Aorta (tissue), 5 donors: ENCODE measurements at regions not wholly inside any gene's neighbourhood (a gene's known extent, or its start where the extent isn't known, plus 50 kb on each side); places are given as distances from the start of the nearest gene placed in this dataset.
A peak's percentile ranks its signal among the peaks of the same experiment; 100 is the strongest.

Experiments used
- ATAC-seq: fragments of 200-7000 bp; cut with Tn5 transposase; one replicate; pipeline ENCODE4 v1.9.1; 2022; ENCODE audit warnings: moderate library complexity; ENCODE audit not compliant: low FRiP score
- DNase-seq, 2 donors: peaks; one replicate each; pipeline ENCODE4 v3.0.0-alpha.2; 2020
- H3K27ac ChIP-seq, 2 donors: one replicate each; pipeline ENCODE4 v1.5.1; 2013; ENCODE audit warnings: low read length in 2 of 2, mild to moderate bottlenecking in 2 of 2, moderate library complexity in 2 of 2, control low read depth in 1 of 2, inconsistent platforms in 1 of 2, low read depth in 1 of 2
- H3K27me3 ChIP-seq, 2 donors: one replicate each; pipeline ENCODE4 v1.6.1; 2013; ENCODE audit warnings: control low read depth in 1 of 2, low read length in 1 of 2, mild to moderate bottlenecking in 1 of 2, moderate library complexity in 1 of 2; ENCODE audit not compliant: insufficient read depth in 2 of 2, control insufficient read depth in 1 of 2
- H3K36me3 ChIP-seq, 2 donors: one replicate each; pipeline ENCODE4 v1.6.1; 2013; ENCODE audit warnings: control low read depth in 1 of 2, low read length in 1 of 2, mild to moderate bottlenecking in 1 of 2; ENCODE audit not compliant: insufficient read depth in 2 of 2, control insufficient read depth in 1 of 2
- H3K4me1 ChIP-seq, 2 donors: one replicate each; pipeline ENCODE4 v1.6.1; 2013; ENCODE audit warnings: low read length in 2 of 2, control low read depth in 1 of 2, mild to moderate bottlenecking in 1 of 2, moderate library complexity in 1 of 2; ENCODE audit not compliant: insufficient read depth in 2 of 2, control insufficient read depth in 1 of 2
- H3K4me3 ChIP-seq, 2 donors: one replicate each; pipeline ENCODE4 v1.5.1; 2013; ENCODE audit warnings: low read length in 2 of 2, control low read depth in 1 of 2, mild to moderate bottlenecking in 1 of 2
- H3K9me3 ChIP-seq: one replicate; pipeline ENCODE4 v1.6.1; 2013; ENCODE audit warnings: mild to moderate bottlenecking, low read length; ENCODE audit not compliant: control insufficient read depth
- WGBS, 2 donors: extraction: QIAGEN DNeasy Blood & Tissue Kit; methylation state at CpG; one replicate each; pipeline ENCODE4 v1.1.7; 2013; 5-methylcytosine and 5-hydroxymethylcytosine counted together
- intact Hi-C, 2 donors: fragments of 100-400 bp; cut with DNase I; formaldehyde crosslinking; loops; one replicate each; pipeline versions ENCODE4 v1.14.2 to v1.15.0; 2022
- donor health status: healthy with polysubstance abuse.
- donor health status: Bipolar disorder and iron deficiency.
- donor health status: DM: no; HTN: no; CAD: no.
- donor health status: DM: no; HTN: no; CAD: no.
- donor health status: DM: yes; HTN: yes; CAD: no.

DNA sequence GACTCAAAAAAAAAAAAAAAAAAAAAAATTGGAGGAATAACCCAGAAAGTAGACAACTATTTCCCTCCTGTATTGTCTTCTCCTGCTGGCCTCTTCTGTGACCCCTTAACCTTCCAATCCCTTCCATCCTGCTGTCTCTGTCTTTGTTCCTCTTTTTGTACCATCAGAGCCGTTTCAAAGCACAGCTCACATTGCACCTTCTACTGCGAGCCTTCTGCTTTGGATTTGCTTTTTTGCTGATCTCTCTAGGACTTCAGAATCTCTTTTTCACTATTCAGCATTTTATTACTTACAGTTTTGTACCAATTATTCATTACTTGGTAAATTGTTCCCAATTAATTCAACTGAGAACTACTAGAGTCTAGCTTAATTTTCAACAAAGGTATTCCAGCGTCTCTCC lies 284.0 kb upstream of the TBL1XR1 start:
- Histone ChIP-seq H3K36me3 (no peaks in the 10 kb centered on the region), H3K9me3 (no peaks in the 10 kb centered on the region), H3K27ac (peak overlapping the region in 1 of 2 donors; percentile 19), H3K4me3 (no peak overlapping the region), H3K4me1 (peaks cover 3 to 5% of the 10 kb centered on the region in 2 donors), H3K27me3 (no peaks in the 10 kb centered on the region)
- ATAC-seq (no peak), DNase-seq (no peak)
- intact Hi-C loops, result loop anchor here in 1 of 2 donors (10.0 kb wide), 1 partner anchor 113 kb away; no protein-coding TSS in a partner anchor
- 81 to 89% methylated on average over 3 of the region's 3 CpGs for WGBS, 2 donors

- Histone ChIP-seq H3K27ac (no peak overlapping the region), H3K36me3 (no peaks in the 10 kb centered on the region), H3K4me3 (no peak overlapping the region), H3K27me3 (no peaks in the 10 kb centered on the region), H3K9me3 (no peaks in the 10 kb centered on the region), H3K4me1 (peaks cover 3 to 5% of the 10 kb centered on the region in 2 donors)
- intact Hi-C loops, result loop anchor here in 1 of 2 donors (10.0 kb wide), 1 partner anchor 113 kb away; no protein-coding TSS in a partner anchor
- DNase-seq, result peak in 1 of 2 donors; percentile 57
- ATAC-seq, result no peak
- whole genome bisulfite sequencing, 2 donors, result 5 to 7% methylated on average over 6 of the region's 6 CpGs
These were observed 284.9 kb upstream of the TBL1XR1 start for GRCh38 chr3:177482048-177482691.

- no peaks in the 10 kb centered on the region for H3K9me3 ChIP-seq
- no peak overlapping the region for H3K4me3 ChIP-seq
- no peaks in the 10 kb centered on the region for H3K27me3 ChIP-seq
- ATAC-seq (no peak), DNase-seq (no peak)
- peaks cover 0 to 5% of the 10 kb centered on the region in 2 donors for H3K4me1 ChIP-seq
- no peaks in the 10 kb centered on the region for H3K36me3 ChIP-seq
- intact Hi-C loops, result loop anchor here in 1 of 2 donors (10.0 kb wide), 1 partner anchor 111 kb away; no protein-coding TSS in a partner anchor
- WGBS, 2 donors, result 80 to 84% methylated on average over 4 of the region's 4 CpGs
- peak overlapping the region in 1 of 2 donors; percentile 22 for H3K27ac ChIP-seq
These were observed 286.1 kb upstream of the TBL1XR1 start for GRCh38 chr3:177483182-177483967.

DNA sequence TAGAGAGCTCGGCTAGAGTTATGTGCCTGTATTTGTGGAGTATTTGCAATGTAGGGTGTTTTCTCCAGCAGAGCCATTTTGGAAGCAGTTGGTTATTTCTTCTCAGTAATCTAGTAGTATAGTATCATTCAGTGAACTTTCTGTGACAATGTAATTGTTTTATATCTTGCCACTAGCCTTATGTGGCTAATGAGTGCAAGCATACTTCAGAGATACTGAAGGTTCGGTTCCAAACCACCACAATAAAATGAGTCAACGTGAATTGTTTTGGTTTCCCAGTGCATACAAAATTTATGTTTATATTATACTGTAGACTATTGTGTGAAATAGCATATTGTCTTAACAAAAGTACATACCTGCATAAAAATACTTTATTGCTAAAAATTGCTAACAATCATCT lies 286.9 kb upstream of the TBL1XR1 start:
- Histone ChIP-seq H3K27ac (no peak overlapping the region), H3K9me3 (no peaks in the 10 kb centered on the region), H3K27me3 (no peaks in the 10 kb centered on the region), H3K4me3 (no peak overlapping the region), H3K4me1 (peaks cover 0 to 5% of the 10 kb centered on the region in 2 donors), H3K36me3 (no peaks in the 10 kb centered on the region)
- DNase-seq (no peak), ATAC-seq (no peak)
- intact Hi-C loops, result loop anchor here in 1 of 2 donors (10.0 kb wide), 1 partner anchor 111 kb away; no protein-coding TSS in a partner anchor
- WGBS, 2 donors, result 79 to 82% methylated on average over 3 of the region's 3 CpGs

- ATAC-seq (no peak), DNase-seq (no peak)
- Histone ChIP-seq H3K9me3 (no peaks in the 10 kb centered on the region), H3K27ac (no peak overlapping the region), H3K4me3 (no peak overlapping the region), H3K27me3 (no peaks in the 10 kb centered on the region), H3K36me3 (no peaks in the 10 kb centered on the region), H3K4me1 (peaks cover 0 to 5% of the 10 kb centered on the region in 2 donors)
- 96 to 98% methylated on average over 2 of the region's 2 CpGs for WGBS, 2 donors
- intact Hi-C loops, result loop anchor here in 1 of 2 donors (10.0 kb wide), 1 partner anchor 110 kb away; no protein-coding TSS in a partner anchor
These were observed 287.6 kb upstream of the TBL1XR1 start for GRCh38 chr3:177484926-177485325.

GRCh38 chr3:177487635-177488186 lies 290.4 kb upstream of the TBL1XR1 start:
- H3K27me3 ChIP-seq, result no peaks in the 10 kb centered on the region
- H3K27ac ChIP-seq, result no peak overlapping the region
- ATAC-seq (no peak), DNase-seq (no peak)
- no peaks in the 10 kb centered on the region for H3K9me3 ChIP-seq
- no peaks in the 10 kb centered on the region for H3K36me3 ChIP-seq
- no peak overlapping the region for H3K4me3 ChIP-seq
- intact Hi-C loops, result loop anchor here in 1 of 2 donors (10.0 kb wide), 1 partner anchor 107 kb away; no protein-coding TSS in a partner anchor
- 83 to 89% methylated on average over 3 of the region's 3 CpGs for WGBS, 2 donors
- peaks cover 4 to 9% of the 10 kb centered on the region in 2 donors for H3K4me1 ChIP-seq

- Histone ChIP-seq H3K27me3 (no peaks in the 10 kb centered on the region), H3K9me3 (no peaks in the 10 kb centered on the region), H3K4me3 (no peak overlapping the region), H3K27ac (no peak overlapping the region), H3K4me1 (peaks cover 4 to 9% of the 10 kb centered on the region in 2 donors), H3K36me3 (no peaks in the 10 kb centered on the region)
- ATAC-seq (no peak), DNase-seq (no peak)
- intact Hi-C loops, result loop anchor here in 1 of 2 donors (10.0 kb wide), 1 partner anchor 106 kb away; no protein-coding TSS in a partner anchor
- 52 to 72% methylated on average over 2 of the region's 2 CpGs for WGBS, 2 donors
These were observed 291.5 kb upstream of the TBL1XR1 start for GRCh38 chr3:177488740-177489139.

DNA sequence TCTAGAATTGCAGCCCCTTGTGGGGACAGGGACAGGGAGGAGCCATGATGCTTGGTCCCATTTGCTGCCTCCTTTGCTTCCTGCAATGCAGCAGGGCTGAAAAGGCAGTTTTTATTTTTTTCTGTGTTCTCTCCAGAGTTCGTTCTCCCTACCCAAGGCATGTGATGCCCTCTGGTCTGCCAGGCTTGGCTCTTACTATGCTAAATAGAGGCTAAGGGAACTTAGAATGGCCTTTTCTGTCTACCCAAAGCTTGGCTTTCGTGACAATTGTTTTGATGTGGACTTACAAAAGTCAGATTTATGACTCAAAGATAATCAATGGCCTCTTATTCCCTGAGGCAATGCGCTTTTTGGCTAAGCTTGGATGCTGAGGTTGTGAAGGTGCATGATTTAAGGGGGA lies 293.3 kb upstream of the TBL1XR1 start:
- H3K4me3 ChIP-seq, result no peak overlapping the region
- H3K4me1 ChIP-seq, result peaks cover 4 to 9% of the 10 kb centered on the region in 2 donors
- H3K9me3 ChIP-seq, result no peaks in the 10 kb centered on the region
- H3K27me3 ChIP-seq, result no peaks in the 10 kb centered on the region
- H3K36me3 ChIP-seq, result no peaks in the 10 kb centered on the region
- 10 to 24% methylated on average over 3 of the region's 3 CpGs for WGBS, 2 donors
- intact Hi-C loops, result no loop called here
- ATAC-seq, result peak; percentile 65
- peak in 1 of 2 donors; percentile 46 for DNase-seq
- peak overlapping the region in 1 of 2 donors; percentile 29 for H3K27ac ChIP-seq
